ENCODE measurements at regions not wholly inside any gene's neighbourhood (a gene's known extent, or its start where the extent isn't known, plus 50 kb on each side); places are given as distances from the start of the nearest gene placed in this dataset.
"Not testable (repeated sequence)": the region's sequence is repeated elsewhere in the genome, so short reads cannot be mapped to it uniquely, and the experiment has no call there.

DNA sequence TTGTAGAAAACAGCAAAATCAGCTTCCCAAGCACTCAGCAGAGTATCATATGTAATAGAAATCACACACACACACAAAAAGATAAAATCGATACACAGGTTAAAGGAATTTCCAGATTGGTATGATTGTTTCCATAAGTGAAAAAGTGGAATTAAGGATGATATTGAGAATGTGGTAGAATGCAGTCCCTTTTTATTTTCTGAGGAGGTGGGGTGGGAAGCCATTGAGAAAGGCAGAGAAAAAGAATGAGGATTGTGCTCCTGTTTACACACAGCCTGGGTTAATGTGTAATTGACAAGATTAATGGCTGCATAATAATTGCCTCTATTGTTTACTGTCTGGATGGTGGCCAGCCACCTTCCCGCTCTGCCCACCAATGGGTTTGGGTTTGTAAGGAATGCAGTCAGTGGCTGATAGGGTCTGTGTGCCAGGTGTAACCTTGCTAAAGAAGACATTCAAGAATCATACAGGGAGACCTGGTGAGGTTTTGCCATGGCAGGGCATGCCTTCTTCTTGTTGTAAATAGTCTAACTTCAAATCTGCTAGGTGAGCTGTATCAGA is 177.2 kb upstream of the MAP3K1 start:
- no peak overlapping the region for H3K4me3 ChIP-seq (ENCODE audit: low read depth, low read length)
- TF ChIP-seq, protein P1, sequence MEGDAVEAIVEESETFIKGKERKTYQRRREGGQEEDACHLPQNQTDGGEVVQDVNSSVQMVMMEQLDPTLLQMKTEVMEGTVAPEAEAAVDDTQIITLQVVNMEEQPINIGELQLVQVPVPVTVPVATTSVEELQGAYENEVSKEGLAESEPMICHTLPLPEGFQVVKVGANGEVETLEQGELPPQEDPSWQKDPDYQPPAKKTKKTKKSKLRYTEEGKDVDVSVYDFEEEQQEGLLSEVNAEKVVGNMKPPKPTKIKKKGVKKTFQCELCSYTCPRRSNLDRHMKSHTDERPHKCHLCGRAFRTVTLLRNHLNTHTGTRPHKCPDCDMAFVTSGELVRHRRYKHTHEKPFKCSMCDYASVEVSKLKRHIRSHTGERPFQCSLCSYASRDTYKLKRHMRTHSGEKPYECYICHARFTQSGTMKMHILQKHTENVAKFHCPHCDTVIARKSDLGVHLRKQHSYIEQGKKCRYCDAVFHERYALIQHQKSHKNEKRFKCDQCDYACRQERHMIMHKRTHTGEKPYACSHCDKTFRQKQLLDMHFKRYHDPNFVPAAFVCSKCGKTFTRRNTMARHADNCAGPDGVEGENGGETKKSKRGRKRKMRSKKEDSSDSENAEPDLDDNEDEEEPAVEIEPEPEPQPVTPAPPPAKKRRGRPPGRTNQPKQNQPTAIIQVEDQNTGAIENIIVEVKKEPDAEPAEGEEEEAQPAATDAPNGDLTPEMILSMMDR (conservative IDR thresholded peaks at IDR 0.05; ENCODE audit: low read depth, low read length), result no peak
- no peak for DNase-seq (ENCODE audit: low read depth)

DNA sequence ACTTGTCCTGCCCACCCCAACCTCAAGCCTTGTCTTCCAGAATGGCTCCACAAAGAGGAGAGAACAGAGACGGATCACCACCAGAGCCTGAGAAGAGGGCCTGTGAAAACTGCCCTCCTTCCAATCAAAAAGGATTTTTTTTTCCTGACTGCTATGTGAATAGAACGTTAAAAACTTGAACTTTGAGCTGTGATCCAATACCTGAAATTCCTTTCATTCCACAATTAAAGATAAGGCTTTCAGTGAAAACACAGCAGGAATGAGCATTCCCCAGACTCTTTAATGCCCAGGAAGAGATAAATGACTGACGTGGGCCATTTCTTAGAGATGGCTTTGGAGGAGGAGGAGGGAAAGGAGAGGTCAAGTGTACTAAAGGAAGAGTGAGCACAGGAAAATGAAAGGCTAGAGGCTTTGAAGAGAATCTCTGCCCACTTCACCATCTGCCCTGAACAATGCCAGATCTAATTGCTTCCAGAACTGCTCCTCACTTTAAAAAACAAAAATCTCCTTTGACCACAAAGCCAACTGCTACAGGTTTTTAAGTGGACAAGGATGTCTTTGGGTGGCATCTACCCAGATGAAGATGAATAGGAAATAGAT is 177.9 kb upstream of the MAP3K1 start:
- TF ChIP-seq, protein P1 (conservative IDR thresholded peaks at IDR 0.05; ENCODE audit: low read depth, low read length), result no peak
- no peak overlapping the region for H3K4me3 ChIP-seq (ENCODE audit: low read depth, low read length)
- DNase-seq (ENCODE audit: low read depth), result peak; percentile 57

DNA sequence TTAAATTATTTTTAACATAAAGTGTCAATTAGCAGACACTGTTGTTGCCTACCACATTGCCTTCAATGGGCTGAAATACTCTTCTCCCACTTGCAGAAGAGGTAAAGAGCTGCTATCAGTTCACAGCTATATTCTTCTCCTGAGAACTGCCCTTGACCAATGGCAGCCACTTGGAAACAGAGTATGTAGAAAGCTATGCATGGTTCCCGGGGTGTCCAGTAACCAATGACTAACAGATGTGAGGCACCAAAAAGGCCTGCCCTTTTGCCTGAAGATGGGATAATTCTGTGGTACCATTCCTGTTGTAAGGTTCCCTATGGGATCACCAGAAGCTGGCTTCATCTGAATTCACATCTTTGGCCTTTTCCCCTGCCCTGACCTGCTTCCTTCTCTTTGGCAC is 181.4 kb upstream of the MAP3K1 start:
- TF ChIP-seq, protein P1 (conservative IDR thresholded peaks at IDR 0.05; ENCODE audit: low read depth, low read length), result no peak
- DNase-seq (ENCODE audit: low read depth), result peak; percentile 24

DNA sequence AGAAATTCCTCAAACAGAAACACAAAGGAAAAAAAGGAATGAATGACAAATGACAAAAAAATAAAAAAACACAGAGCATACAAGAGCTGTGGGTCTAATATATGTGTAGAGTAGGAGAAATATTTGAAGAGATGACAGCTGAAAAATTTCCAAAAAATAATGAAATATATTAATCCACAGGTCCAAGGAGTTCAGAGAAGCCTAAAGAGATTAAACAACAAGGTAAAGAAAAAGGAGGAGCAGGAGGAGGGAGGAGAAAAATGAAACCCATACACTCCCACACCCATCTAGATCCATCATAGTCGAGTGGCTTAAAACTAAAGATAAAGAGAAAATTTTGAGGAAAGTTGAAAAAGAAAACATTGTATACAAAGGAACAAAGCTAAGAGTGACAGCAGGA is 182.4 kb upstream of the MAP3K1 start:
- TF ChIP-seq, protein P1 (conservative IDR thresholded peaks at IDR 0.05; ENCODE audit: low read depth, low read length), result no peak
- DNase-seq (ENCODE audit: low read depth), result no peak
- H3K4me3 ChIP-seq (ENCODE audit: low read depth, low read length), result no peak overlapping the region

More for the DNA sequence above, 181.4 kb upstream of the MAP3K1 start:
- H3K4me3 ChIP-seq (ENCODE audit: low read depth, low read length), result no peak overlapping the region

DNA sequence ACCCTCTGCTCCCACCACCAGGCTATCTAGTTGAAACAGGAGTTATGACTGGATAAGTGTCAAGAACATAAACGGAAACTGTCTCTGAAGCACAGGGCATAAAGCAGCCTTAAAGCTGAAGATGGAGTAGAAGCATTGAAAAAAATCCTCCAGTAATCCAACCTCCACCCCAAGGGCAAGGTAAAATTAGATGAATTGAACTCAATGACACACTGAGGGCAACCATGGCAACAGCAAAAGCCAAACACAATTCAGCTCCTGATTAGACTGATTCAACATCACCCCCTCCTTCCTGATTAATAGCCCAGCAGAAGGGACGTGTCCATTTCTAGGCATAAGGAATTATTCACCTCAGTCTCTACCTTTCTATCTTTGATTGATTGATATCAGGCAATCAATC is 183.2 kb upstream of the MAP3K1 start:
- TF ChIP-seq, protein P1 (conservative IDR thresholded peaks at IDR 0.05; ENCODE audit: low read depth, low read length), result no peak
- DNase-seq (ENCODE audit: low read depth), result no peak
- no peak overlapping the region for H3K4me3 ChIP-seq (ENCODE audit: low read depth, low read length)

DNA sequence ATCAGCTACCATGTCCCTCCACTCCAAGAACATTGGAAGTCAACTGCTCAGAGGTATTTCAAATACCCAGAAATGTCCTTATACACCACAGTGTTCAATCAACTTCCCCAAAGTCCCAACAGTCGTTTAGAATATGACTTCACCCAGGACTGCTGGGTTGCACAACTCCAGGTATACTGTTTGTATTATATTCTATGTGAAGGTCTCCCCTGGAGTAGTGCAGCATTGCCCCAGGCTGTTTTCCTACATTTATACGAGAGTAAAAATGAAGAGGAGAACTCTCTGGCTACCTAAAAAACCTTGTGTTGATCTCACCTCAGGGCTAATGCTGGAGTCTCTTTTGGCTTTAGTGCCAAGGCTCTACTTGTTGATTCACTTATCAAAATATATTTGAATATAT is 183.6 kb upstream of the MAP3K1 start:
- TF ChIP-seq, protein P1 (conservative IDR thresholded peaks at IDR 0.05; ENCODE audit: low read depth, low read length), result no peak
- no peak for DNase-seq (ENCODE audit: low read depth)
- no peak overlapping the region for H3K4me3 ChIP-seq (ENCODE audit: low read depth, low read length)

DNA sequence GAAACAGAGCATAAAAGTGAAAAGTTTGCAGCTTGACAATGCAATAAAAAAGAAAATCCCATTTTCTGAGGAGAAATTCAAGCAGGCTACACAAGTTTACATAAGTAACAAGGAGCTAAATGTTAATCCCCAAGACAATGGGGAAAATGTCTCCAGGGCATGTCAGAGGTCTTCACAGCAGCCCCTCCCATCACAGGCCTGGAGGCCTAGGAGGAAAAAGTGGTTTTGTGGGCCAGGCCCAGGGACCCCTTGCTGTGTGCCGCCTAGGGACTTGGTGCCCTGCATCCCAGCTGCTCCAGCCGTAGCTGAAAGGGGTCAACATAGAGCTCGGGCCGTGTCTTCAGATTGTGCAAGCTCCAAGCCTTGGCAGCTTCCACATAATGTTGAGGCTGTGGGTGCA is 186.7 kb upstream of the MAP3K1 start:
- DNase-seq (ENCODE audit: low read depth); H3K4me3 ChIP-seq (ENCODE audit: low read depth, low read length): not testable (repeated sequence)
